Duodenal mucosa (tissue), 2 donors: ENCODE measurements at regions not wholly inside any gene's neighbourhood (a gene's known extent, or its start where the extent isn't known, plus 50 kb on each side); places are given as distances from the start of the nearest gene placed in this dataset.
"Not testable (repeated sequence)": the region's sequence is repeated elsewhere in the genome, so short reads cannot be mapped to it uniquely, and the experiment has no call there.

Experiments
- H3K27ac ChIP-seq: one replicate; pipeline ENCODE4 v1.7.0; 2013; ENCODE audit warnings: low read depth, low read length
- H3K27me3 ChIP-seq, 2 donors: one replicate each; pipeline ENCODE4 v1.7.0; 2013; ENCODE audit warnings: low read length in 2 of 2, control low read depth in 1 of 2; ENCODE audit not compliant: insufficient read depth in 2 of 2, control insufficient read depth in 1 of 2
- H3K36me3 ChIP-seq, 2 donors: one replicate each; pipeline ENCODE4 v1.7.0; 2013; ENCODE audit warnings: low read length in 2 of 2, control low read depth in 1 of 2; ENCODE audit not compliant: insufficient read depth in 2 of 2, control insufficient read depth in 1 of 2
- H3K4me1 ChIP-seq, 2 donors: one replicate each; pipeline ENCODE4 v1.7.0; 2013; ENCODE audit warnings: low read length in 2 of 2, control low read depth in 1 of 2; ENCODE audit not compliant: insufficient read depth in 2 of 2, control insufficient read depth in 1 of 2
- H3K4me3 ChIP-seq, 2 donors: one replicate each; pipeline ENCODE4 v1.7.0; 2013; ENCODE audit warnings: low read length in 2 of 2, low read depth in 1 of 2
- H3K9ac ChIP-seq, 2 donors: one replicate each; pipeline ENCODE4 v1.7.0; 2013; ENCODE audit warnings: low read length in 2 of 2, low read depth in 1 of 2
- H3K9me3 ChIP-seq, 2 donors: one replicate each; pipeline ENCODE4 v1.7.0; 2013; ENCODE audit warnings: low read length in 2 of 2, control low read depth in 1 of 2; ENCODE audit not compliant: control insufficient read depth in 1 of 2

DNA sequence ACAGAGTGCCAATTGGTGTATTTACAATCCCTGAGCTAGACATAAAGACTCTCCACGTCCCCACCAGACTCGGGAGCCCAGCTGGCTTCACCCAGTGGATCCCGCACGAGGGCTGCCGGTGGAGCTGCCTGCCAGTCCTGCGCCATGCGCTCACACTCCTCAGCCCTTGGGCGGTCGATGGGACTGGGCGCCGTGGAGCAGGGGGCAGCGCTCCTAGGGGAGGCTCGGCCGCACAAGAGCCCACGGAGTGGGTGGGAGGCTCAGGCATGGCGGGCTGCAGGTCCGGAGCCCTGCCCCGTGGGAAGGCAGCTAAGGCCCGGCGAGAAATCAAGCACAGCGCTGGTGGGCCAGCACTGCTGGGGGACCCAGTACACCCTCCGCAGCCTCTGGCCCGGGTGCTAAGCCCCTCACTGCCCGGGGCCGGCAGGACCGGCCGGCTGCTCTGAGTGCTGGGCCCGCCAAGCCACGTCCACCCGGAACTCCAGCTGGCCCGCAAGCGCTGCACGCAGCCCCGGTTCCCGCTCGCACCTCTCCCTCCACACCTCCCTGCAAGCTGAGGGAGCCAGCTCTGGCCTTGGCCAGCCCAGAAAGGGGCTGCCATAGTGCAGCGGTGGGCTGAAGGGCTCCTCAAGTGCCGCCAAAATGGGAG, 759.4 kb downstream of the BRINP3 start:
- H3K9ac ChIP-seq, H3K36me3 ChIP-seq, H3K4me1 ChIP-seq, H3K27me3 ChIP-seq, H3K4me3 ChIP-seq, H3K9me3 ChIP-seq, H3K27ac ChIP-seq: not testable (repeated sequence)

DNA sequence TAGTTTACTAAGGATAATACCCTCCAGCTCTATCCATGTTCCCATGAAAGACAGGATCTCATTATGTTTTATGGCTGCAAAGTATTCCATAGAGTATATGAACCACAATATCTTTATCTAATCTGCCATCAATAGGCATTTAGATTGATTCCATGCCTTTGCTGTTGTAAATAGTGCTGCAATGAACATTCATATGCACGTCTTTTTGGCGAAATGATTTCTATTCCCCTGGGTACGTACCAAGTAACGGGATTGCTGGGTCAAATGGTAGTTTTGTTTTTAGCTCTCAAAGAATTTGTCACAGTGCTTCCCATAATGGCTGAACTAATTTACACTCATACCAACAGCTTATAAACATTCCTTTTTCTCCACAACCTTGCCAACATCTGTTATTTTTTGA, 750.9 kb downstream of the BRINP3 start:
- Histone ChIP-seq H3K4me3 (no peak overlapping the region), H3K36me3 (no peaks in the 10 kb centered on the region), H3K9me3 (no peaks in the 10 kb centered on the region), H3K9ac (no peak overlapping the region), H3K27ac (no peak overlapping the region), H3K27me3 (no peaks in the 10 kb centered on the region), H3K4me1 (no peaks in the 10 kb centered on the region)

DNA sequence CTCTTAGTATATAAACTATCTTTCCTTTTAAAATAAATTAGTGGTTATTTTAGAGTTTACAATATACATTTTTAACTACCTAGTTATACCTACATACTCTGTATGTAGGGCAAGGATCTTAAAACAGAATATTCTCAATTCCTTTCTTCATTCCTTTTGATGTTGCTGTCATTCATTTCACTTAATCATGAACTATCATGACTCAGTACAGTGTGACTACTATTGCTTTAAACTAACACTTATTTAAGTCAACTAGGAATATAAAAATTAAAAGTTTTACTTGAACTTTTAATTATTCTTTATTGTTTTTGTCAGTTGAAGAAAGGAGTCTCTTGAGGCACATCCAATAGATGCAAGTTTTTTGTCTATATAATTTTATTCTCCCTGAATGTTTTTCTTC, 726.4 kb downstream of the BRINP3 start:
- Histone ChIP-seq H3K27ac (no peak overlapping the region), H3K27me3 (no peaks in the 10 kb centered on the region), H3K36me3 (no peaks in the 10 kb centered on the region), H3K9ac (no peak overlapping the region), H3K9me3 (no peaks in the 10 kb centered on the region), H3K4me1 (no peaks in the 10 kb centered on the region), H3K4me3 (no peak overlapping the region)

DNA sequence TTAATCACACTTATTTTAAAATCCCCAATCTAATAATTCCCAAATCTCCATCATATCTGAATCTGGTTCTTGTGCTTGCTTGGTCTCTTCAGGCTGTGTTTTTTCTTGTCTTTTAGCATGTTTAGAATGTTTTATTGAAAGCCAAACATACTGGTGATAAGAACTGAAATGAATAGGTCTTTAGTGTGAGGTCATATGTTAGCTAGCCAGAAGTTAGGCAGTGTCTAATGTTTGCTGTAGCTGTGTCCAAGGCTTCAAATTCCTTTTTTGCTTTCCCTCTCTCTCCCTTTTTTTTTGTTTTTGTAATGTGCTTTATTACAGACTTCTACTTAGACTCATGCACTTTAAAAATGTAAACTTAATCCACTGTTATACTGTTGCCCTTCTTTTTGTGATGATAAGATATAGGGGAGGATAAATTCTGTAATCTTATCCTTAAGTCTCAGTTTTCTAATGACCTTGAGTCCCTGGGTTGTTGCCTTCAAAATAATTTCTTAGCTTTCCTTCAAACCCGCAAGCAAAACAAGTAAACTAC, 725.1 kb downstream of the BRINP3 start:
- Histone ChIP-seq H3K9ac (no peak overlapping the region), H3K27ac (no peak overlapping the region), H3K4me1 (no peaks in the 10 kb centered on the region), H3K27me3 (no peaks in the 10 kb centered on the region), H3K36me3 (no peaks in the 10 kb centered on the region), H3K9me3 (no peaks in the 10 kb centered on the region), H3K4me3 (no peak overlapping the region)

DNA sequence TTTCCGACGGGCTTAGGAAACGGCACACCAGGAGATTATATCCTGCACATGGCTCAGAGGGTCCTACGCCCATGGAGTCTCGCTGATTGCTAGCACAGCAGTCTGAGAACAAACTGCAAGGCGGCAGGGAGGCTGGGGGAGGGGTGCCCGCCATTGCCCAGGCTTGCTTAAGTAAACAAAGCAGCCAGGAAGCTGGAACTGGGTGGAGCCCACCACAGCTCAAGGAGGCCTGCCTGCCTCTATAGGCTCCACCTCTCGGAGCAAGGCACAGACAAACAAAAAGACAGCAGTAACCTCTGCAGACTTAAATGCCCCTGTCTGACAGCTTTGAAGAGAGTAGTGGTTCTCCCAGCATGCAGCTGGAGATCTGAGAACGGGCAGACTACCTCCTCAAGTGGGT, 722.6 kb downstream of the BRINP3 start:
- H3K9me3 ChIP-seq, H3K36me3 ChIP-seq, H3K4me1 ChIP-seq, H3K27me3 ChIP-seq, H3K9ac ChIP-seq, H3K4me3 ChIP-seq, H3K27ac ChIP-seq: not testable (repeated sequence)

DNA sequence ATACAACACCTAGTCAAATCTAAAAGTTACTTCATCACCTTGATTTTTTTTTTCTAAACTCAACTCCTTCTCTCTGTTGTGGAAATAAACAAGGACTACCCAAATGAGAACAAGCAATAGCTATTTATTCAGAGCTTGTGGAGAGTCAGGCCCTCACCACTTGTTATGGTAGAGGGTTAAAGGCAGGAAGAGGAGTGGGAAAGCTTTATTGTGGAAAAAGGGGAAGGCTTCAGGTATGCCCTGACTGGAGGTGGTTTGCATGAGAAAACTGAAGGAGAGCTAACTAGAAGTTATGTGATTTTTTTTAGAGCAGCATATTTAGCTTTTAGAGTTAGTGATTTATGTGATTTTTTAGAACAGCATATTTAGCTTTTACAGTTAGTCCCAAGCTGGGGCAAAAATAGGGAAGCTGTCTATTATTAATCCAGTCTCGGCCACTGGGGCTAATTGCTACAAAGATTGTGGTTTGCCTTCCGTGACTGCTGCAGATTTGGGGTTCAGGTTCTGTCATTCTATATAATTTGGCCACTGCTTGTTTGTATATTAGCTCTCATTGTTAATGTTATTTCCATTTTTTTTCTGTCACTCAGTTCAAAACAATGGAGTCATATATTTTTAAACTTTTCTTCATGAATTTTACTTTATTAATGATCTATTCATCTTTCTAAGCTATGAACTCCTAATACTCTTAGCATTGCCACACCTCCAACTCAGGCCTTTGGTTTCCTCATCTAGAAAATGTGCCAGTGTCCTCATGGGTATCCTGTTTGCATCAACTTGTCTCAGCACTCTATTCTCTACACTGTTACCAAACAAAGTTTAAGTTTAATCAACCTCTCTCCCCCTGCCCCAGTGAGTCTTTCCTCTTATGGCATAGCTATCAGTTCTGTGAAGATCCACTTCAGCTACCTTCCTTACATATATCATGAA, 713.0 kb downstream of the BRINP3 start:
- Histone ChIP-seq H3K9me3 (no peaks in the 10 kb centered on the region), H3K27me3 (no peaks in the 10 kb centered on the region), H3K36me3 (no peaks in the 10 kb centered on the region), H3K4me1 (no peaks in the 10 kb centered on the region), H3K4me3 (no peak overlapping the region), H3K9ac (no peak overlapping the region), H3K27ac (no peak overlapping the region)

DNA sequence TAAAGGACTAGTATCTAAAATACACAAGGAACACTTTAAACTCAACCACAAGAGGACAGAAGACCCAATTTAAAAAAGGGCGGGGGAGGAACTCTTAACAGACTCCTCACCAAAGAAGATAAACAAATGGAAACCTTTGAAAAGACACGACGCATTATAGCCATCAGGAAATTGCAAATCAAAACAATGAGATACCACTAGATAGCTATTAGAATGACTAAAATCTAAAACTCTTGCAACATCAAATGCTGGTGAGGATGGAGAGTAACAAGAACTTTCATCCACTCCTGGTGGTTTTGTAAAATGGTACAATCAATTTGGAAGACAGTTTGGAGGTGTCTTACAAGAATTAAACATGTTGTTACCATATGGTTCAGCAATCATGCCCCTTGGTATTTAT, 708.2 kb downstream of the BRINP3 start:
- Histone ChIP-seq H3K4me1 (no peaks in the 10 kb centered on the region), H3K4me3 (no peak overlapping the region), H3K27ac (no peak overlapping the region), H3K9ac (no peak overlapping the region), H3K36me3 (no peaks in the 10 kb centered on the region), H3K27me3 (no peaks in the 10 kb centered on the region), H3K9me3 (no peaks in the 10 kb centered on the region)

DNA sequence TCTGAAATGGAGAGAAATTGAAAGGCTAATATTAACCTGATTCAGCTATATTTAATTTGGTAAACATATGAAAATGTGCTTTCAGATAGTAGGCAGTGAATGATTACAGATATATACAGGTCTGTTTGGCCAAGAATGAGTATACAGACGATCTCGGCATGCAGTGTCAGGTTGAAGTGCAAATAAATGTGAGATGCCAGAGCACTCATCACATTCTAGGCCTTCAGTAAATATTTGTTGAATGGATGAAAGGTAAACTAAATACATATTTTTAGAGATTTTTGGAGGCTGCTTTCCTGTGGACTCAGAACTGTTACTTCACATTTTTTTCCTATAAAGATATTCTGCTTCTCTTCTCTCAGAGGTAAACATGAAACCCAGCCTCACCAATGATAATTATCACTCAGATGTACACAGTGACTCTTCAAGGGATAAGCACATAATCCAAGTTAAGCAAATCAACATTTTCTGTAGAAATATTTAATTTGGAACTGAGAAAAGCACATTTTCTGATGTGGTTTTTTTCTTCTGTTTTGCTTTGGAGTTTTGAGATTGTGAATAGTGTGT, 702.9 kb downstream of the BRINP3 start:
- H3K27me3 ChIP-seq: no peaks in the 10 kb centered on the region
- no peak overlapping the region for H3K27ac ChIP-seq
- no peaks in the 10 kb centered on the region for H3K4me1 ChIP-seq
- H3K9ac ChIP-seq: no peak overlapping the region
- no peaks in the 10 kb centered on the region for H3K9me3 ChIP-seq
- H3K36me3 ChIP-seq: no peaks in the 10 kb centered on the region
- H3K4me3 ChIP-seq: no peak overlapping the region

DNA sequence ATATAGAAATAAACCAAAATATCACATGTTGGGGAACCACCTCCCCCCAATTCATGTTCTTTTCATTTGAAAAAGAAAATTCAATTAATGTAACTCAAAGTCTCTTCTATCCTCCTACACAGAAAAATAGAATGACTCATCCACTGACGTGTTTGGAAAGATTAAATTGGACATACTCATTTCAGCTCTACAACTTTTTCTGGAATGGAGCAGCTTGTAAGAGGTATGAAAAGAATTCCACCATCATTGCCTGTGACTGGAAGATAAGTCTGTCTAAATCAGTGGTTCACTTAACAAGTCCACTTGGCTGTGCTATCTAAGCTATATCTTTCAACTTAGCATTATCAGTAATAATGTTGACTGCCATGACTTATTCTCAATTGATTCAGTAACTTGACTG, 702.3 kb downstream of the BRINP3 start:
- H3K27me3 ChIP-seq: no peaks in the 10 kb centered on the region
- H3K4me3 ChIP-seq: no peak overlapping the region
- no peak overlapping the region for H3K27ac ChIP-seq
- no peaks in the 10 kb centered on the region for H3K9me3 ChIP-seq
- no peaks in the 10 kb centered on the region for H3K4me1 ChIP-seq
- H3K9ac ChIP-seq: no peak overlapping the region
- H3K36me3 ChIP-seq: no peaks in the 10 kb centered on the region

DNA sequence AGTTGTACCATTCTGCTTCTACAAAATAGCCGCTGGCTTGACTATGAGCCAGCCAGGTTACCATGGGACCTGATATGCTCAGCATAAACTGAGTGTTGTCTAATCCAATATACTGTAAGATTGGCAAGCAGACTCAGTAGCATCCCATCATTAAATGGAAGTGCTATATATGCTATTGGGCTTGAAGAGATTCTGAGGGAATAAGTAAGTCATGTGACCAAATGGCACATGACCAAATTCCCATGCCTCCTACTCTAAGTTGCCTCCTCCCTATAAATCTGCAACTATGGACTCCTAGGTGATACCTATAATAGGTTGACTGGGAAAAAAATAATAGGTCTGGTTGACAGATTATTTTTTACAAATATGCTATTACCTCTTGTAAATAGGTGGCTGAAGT, 698.6 kb downstream of the BRINP3 start:
- Histone ChIP-seq H3K27me3 (no peaks in the 10 kb centered on the region), H3K4me1 (no peaks in the 10 kb centered on the region), H3K4me3 (no peak overlapping the region), H3K9ac (no peak overlapping the region), H3K36me3 (no peaks in the 10 kb centered on the region), H3K9me3 (no peaks in the 10 kb centered on the region), H3K27ac (no peak overlapping the region)
